ENCODE measurements at regions not wholly inside any gene's neighbourhood (a gene's known extent, or its start where the extent isn't known, plus 50 kb on each side); places are given as distances from the start of the nearest gene placed in this dataset.

GRCh38 chr2:8159966-8160603 lies 521.8 kb upstream of the ID2 start:
- no peak for DNase-seq (ENCODE audit: low read depth)

GRCh38 chr2:8160959-8161358 lies 520.9 kb upstream of the ID2 start:
- DNase-seq (ENCODE audit: low read depth) = no peak

GRCh38 chr2:8162552-8162951 lies 519.3 kb upstream of the ID2 start:
- DNase-seq (ENCODE audit: low read depth) = no peak

- DNase-seq (ENCODE audit: low read depth) = no peak
These were observed 516.3 kb upstream of the ID2 start for GRCh38 chr2:8165550-8165949.

GRCh38 chr2:8168022-8168717 lies 513.7 kb upstream of the ID2 start:
- no peak for DNase-seq (ENCODE audit: low read depth)

GRCh38 chr2:8168876-8169424 lies 512.9 kb upstream of the ID2 start:
- no peak for DNase-seq (ENCODE audit: low read depth)

- no peak for DNase-seq (ENCODE audit: low read depth)
These were observed 512.4 kb upstream of the ID2 start for GRCh38 chr2:8169443-8169842.

GRCh38 chr2:8170552-8171327 lies 511.1 kb upstream of the ID2 start:
- DNase-seq (ENCODE audit: low read depth) = no peak

- no peak for DNase-seq (ENCODE audit: low read depth)
These were observed 510.2 kb upstream of the ID2 start for GRCh38 chr2:8171608-8172007.

GRCh38 chr2:8172661-8173060 lies 509.2 kb upstream of the ID2 start:
- no peak for DNase-seq (ENCODE audit: low read depth)

- DNase-seq (ENCODE audit: low read depth) = no peak
These were observed 507.1 kb upstream of the ID2 start for GRCh38 chr2:8174641-8175257.

- no peak for DNase-seq (ENCODE audit: low read depth)
These were observed 505.0 kb upstream of the ID2 start for GRCh38 chr2:8176887-8177286.

GRCh38 chr2:8177566-8177965 lies 504.3 kb upstream of the ID2 start:
- DNase-seq (ENCODE audit: low read depth) = no peak

GRCh38 chr2:8178911-8179310 lies 502.9 kb upstream of the ID2 start:
- DNase-seq (ENCODE audit: low read depth) = no peak

GRCh38 chr2:8189316-8189715 lies 492.5 kb upstream of the ID2 start:
- no peak for DNase-seq (ENCODE audit: low read depth)

GRCh38 chr2:8190279-8190678 lies 491.6 kb upstream of the ID2 start:
- no peak for DNase-seq (ENCODE audit: low read depth)

GRCh38 chr2:8191427-8191826 lies 490.4 kb upstream of the ID2 start:
- DNase-seq (ENCODE audit: low read depth) = no peak

- DNase-seq (ENCODE audit: low read depth) = no peak
These were observed 488.7 kb upstream of the ID2 start for GRCh38 chr2:8193146-8193545.

- no peak for DNase-seq (ENCODE audit: low read depth)
These were observed 487.9 kb upstream of the ID2 start for GRCh38 chr2:8193686-8194615.

GRCh38 chr2:8195784-8196183 lies 486.1 kb upstream of the ID2 start:
- DNase-seq (ENCODE audit: low read depth) = no peak

GRCh38 chr2:8196316-8196715 lies 485.5 kb upstream of the ID2 start:
- DNase-seq (ENCODE audit: low read depth) = no peak

All from activated T-helper 1 cell treated with Interleukin-2 at 50 U/mL for 16 hours (primary cell).